SK-N-SH (cell line): ENCODE measurements at regions not wholly inside any gene's neighbourhood (a gene's known extent, or its start where the extent isn't known, plus 50 kb on each side); places are given as distances from the start of the nearest gene placed in this dataset.

ENCODE experiments used
- CHD2 ChIP-seq: fragments of 150-350 bp; IDR thresholded peaks from 2 replicates; pipeline ENCODE4 v1.6.1; 2018; ENCODE audit warnings: low read length; ENCODE audit not compliant: partially characterized antibody
- FOXJ3 ChIP-seq: sonication (generic); formaldehyde crosslinking; IDR thresholded peaks from 2 replicates; pipeline ENCODE4 v1.5.1; 2020; ENCODE audit warnings: mild to moderate bottlenecking, missing genetic modification reagents

- no peak for TF ChIP-seq FOXJ3 (CRISPR knock-in tag)
- no peak for TF ChIP-seq CHD2
Observed at GRCh38 chr3:103389356-103389755, 954.5 kb downstream of the ZPLD1 start.
